OCI-LY3 (cell line): ENCODE measurements at regions not wholly inside any gene's neighbourhood (a gene's known extent, or its start where the extent isn't known, plus 50 kb on each side); places are given as distances from the start of the nearest gene placed in this dataset.

Source experiments
- CTCF ChIP-seq: fragments of 200-600, 300-600 bp; sonication (generic); IDR thresholded peaks from 2 replicates; pipeline ENCODE4 v1.5.1; 2014; ENCODE audit warnings: antibody characterized with exemption, low read length, low read depth
- EZH2phosphoT487 ChIP-seq: fragments of 200-600 bp; shearing (Covaris generic); IDR thresholded peaks from 2 replicates; pipeline ENCODE4 v1.6.1; 2018; ENCODE audit warnings: antibody characterized with exemption, mixed run types, low read depth

GRCh38 chr11:8756201-8756600, 73.6 kb downstream of the RPL27A start:
- TF ChIP-seq EZH2phosphoT487 (no peak), CTCF (no peak)
